ENCODE measurements at regions not wholly inside any gene's neighbourhood (a gene's known extent, or its start where the extent isn't known, plus 50 kb on each side); places are given as distances from the start of the nearest gene placed in this dataset.
"Not testable (repeated sequence)": the region's sequence is repeated elsewhere in the genome, so short reads cannot be mapped to it uniquely, and the experiment has no call there.

DNA sequence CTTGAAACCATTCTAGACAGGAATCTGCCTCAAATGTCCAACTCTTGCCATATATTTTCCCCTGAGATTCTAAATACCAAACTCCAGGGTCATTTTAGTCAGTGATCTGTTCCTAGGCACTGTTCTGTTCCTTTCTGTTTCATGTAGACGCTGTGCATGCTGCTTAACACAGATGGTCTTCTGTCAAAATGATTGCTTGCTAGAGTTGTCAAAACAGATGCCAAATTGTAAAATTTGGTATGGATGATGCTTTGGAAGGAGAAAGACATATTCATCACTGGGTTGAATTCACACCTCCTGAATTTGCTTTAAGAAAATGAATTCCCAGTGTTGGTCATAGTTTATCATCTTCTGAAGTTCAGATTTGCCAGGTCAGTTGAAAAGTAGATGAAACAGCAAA, 425.9 kb downstream of the ETS1 start:
- no peak for DNase-seq (ENCODE audit: low read depth, low spot score)

DNA sequence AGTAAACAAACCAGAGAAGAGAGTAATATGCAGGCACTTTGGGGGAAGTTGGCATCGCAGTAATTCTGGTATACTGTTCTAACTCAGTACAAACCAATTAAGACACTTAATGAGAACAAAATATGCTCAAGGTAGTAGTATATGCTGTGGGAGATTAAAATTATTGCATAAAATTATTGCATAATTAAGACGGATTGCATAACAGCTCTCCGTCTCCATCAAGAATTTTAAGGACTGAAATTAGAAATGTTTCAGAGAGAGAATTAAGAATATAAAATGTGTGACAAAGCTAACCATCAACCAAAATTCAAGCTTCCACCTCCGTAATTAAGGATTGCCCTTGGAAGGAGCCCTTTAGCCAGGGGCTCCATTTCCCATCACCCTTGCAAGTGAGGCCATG, 428.5 kb downstream of the ETS1 start:
- no peak for DNase-seq (ENCODE audit: low read depth, low spot score)

DNA sequence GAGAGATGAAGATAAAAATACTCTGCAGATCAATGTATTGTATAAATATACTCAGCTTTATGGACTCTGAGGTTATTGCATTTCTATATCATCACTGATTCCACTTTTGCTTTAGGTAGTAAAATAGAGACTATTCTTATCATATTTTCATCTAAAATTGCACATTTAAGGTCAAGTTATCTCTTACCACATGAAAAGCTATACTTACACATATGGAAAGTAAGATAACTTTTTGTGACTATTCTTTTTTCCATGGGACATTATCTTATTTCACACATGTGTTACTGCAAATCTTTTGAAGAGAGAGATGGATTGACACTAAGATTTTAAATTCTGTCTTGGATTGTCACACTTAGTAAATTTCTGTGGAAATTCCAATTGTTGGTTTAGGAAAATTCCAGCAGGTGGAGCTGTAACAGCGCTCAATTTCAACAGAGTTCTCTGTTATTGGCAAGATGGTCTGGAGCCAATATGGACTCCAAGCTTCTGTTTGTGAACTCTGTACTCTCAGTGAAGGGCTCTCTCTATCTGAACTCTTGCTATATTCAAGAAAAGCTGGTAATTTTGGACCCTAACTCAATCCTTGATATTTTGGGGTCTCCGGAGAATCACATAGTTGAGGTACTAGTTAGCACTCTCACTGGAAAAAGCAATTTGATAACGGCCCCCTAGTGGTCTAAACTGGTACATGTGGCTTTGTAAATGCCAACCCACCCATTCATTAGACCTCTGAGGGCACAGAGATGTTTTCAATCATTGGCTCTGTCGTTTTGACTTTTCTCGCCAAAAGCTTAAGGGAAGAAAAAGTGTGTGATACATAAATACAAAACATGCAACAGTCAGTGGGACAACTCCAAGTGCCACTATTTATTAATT, 429.7 kb downstream of the ETS1 start:
- peak; percentile 73 for DNase-seq (ENCODE audit: low read depth, low spot score)

- DNase-seq (ENCODE audit: low read depth, low spot score): no peak
Measured at GRCh38 chr11:128156486-128156885, 430.9 kb downstream of the ETS1 start.

GRCh38 chr11:128155590-128155989, 431.8 kb downstream of the ETS1 start:
- DNase-seq (ENCODE audit: low read depth, low spot score): no peak

DNA sequence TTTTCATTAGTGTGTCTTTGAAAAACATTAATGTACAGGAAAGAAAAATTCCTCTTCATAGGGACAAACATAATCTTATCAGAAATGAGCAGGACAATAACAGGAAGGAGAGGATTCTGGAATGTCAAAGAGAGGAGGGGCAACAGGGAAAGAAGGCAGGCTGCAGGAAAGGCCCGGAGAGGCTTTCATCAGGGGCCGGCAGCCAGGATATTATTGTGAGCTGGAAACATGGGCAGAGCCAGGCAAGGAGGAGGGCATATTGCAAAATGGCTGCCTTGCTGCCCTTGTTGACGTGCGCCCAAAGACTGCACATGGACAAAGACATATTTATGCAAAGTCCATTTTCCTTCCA, 433.7 kb downstream of the ETS1 start:
- DNase-seq (ENCODE audit: low read depth, low spot score): no peak

DNA sequence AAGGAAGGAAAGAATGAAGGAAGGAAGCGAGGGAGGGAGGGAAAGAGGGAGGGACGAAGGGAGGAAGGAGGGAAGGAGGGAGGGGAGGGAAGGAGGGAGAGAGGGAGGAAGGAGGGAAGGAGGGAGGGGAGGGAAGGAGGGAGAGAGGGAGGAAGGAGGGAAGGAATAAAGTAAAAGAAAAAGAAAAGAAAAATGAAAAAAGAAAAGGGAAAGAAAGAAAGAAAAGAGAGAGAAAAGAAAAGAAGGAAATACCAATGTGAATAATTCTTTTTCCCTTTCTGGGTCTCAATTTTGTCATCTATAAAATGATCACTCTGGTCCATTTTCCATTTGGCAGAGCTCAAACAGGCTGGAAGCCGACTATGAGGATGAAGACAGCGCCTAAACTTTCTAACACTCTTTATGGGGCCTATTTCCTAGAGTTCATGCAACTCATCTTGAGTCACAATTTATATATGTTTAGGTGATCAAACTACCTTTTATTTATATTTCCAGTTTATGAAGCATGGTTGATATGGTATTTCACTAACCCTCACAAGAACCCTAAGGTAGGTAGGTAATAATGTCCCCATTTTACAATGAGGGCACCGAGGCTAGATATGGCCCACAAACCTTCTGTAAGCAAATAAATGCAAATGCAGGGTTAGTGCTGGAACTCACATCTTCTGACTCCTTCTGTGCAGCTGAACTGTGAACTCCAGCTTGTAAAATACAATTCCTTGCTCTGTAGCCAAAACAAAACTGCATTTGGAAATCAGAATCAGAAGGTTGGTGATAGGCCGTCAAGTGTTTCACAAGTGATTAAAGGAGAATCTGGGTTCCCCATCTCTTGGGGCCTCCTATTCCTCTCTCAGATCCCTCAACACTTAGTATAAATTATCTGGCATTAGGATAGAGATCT, 434.3 kb downstream of the ETS1 start:
- DNase-seq (ENCODE audit: low read depth, low spot score): no peak

GRCh38 chr11:128151780-128152179, 435.6 kb downstream of the ETS1 start:
- no peak for DNase-seq (ENCODE audit: low read depth, low spot score)

GRCh38 chr11:128151338-128151737, 436.0 kb downstream of the ETS1 start:
- no peak for DNase-seq (ENCODE audit: low read depth, low spot score)

DNA sequence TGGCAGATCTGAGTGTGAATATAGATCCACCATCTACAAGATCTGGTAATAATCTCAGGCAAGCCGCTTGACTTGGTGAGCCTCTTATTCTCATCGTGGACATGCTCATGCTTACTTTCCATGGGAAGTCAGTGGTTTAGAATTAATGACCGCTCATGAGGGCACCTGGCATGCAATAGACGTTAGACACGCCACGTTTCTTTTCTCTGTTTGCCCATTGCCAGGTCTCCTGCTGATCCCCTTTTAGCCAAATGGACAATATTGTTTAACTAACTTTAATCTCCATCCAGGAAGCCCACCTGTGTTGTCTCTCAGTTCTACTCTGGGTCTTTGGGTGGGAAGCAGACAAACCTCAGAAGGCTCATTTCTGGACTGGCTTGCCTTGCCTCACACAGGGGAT, 439.1 kb downstream of the ETS1 start:
- DNase-seq (ENCODE audit: low read depth, low spot score): no peak

DNA sequence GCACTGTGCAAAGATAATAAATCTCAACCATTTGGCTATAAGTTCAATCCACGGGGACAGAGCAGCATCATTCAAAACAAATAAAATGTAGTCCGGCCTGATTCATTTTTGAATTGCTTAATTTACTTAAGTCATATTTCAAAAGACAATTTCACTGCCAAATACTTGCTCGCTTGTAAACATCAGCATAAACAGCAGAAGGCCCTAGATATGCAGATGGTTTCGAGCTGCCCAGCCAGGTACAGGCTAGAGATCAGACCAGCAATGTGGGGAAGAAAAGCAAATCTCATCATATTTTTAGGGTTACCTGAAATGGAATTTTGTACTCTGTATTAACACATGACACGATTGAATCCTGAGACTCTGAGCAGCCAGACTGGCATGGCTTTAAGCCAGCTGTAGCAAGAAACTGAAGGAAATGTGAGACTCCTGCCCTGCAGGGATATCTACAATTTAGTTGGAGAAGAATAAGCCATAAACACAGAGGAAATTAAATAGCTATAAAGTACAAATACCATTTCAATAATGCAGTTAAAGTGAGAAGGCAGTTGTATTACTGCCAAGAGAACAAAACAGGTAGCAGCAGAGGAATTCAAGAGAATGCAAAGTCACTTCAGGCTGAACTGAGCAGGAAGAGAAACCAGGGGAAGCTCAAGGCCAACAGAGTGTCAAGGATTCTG, 440.3 kb downstream of the ETS1 start:
- DNase-seq (ENCODE audit: low read depth, low spot score): no peak

DNA sequence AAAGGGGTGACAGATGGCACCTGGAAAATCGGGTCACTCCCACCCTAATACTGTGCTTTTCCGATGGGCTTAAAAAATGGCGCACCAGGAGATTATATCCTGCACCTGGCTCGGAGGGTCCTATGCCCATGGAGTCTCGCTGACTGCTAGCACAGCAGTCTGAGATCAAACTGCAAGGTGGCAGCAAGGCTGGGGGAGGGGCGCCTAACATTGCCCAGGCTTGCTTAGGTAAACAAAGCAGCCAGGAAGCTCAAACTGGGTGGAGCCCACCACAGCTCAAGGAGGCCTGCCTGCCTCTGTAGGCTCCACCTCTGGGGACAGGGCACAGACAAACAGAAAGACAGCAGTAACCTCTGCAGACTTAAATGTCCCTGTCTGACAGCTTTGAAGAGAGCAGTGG, 447.1 kb downstream of the ETS1 start:
- DNase-seq (ENCODE audit: low read depth, low spot score): not testable (repeated sequence)

- DNase-seq (ENCODE audit: low read depth, low spot score): peak; percentile 23
Measured at GRCh38 chr11:128135451-128135850, 451.9 kb downstream of the ETS1 start.

DNA sequence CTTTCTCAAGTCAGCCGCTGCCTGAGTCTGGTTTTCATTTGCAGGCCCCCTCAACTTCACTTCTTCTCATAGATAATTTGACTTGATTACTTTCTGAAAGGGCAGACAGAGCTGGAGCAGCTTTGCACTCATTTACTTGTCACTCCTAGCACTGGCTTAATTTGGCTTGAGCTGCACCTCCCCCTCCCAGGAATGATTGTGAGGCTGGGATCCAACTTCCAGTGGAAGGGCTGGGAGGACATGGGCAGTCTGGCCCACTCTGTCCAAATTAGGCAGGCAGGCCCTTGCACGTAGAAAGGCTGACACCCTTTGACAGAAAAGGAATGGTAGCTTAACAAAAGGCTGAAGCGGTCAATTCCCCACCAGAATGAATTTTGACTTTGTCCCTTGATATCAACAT, 453.9 kb downstream of the ETS1 start:
- DNase-seq (ENCODE audit: low read depth, low spot score): peak; percentile 77

- no peak for DNase-seq (ENCODE audit: low read depth, low spot score)
Measured at GRCh38 chr11:128130052-128130451, 457.3 kb downstream of the ETS1 start.

GRCh38 chr11:128125723-128126122, 461.6 kb downstream of the ETS1 start:
- no peak for DNase-seq (ENCODE audit: low read depth, low spot score)

- no peak for DNase-seq (ENCODE audit: low read depth, low spot score)
Measured at GRCh38 chr11:128116885-128117284, 470.5 kb downstream of the ETS1 start.

DNA sequence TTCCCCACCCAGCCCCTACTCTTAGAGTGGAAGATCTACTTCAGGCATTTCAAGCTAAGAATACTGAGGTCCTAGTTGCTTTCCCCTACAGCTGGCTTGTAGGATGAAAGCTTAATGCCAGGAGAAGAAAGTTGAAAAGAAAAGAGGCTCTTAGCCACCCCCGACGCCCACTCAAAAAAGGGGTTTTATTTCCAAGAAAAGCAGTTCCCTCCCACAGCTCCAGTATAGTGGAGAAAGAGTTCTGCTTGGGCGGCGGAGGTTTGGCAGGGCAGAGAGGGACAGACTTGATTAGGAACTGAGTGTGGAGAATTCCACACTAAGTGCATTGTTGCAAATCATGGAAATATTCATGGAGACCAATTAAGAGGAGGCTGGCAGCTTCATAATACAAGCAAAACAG, 470.9 kb downstream of the ETS1 start:
- DNase-seq (ENCODE audit: low read depth, low spot score): no peak

DNA sequence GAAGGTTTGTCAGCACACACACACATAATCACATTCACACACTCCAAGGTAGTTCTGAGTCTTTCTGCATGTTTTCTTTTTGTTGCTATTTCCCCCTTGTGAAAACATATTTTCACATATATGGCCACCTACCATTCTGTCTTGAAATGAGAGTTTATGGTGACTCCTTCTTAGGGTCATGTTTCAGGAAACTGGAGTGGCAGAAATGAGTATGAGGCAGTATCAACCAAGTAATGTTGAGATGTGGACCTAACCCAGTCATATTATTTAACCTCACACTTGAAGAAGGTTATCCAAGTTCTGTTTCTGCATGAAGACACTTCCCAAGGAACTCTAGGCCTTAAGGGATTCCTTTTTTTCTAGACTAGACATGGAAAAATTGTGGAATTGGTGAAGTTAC, 481.4 kb downstream of the ETS1 start:
- DNase-seq (ENCODE audit: low read depth, low spot score): no peak

GRCh38 chr11:128105511-128105910, 481.8 kb downstream of the ETS1 start:
- peak; percentile 6 for DNase-seq (ENCODE audit: low read depth, low spot score)

- no peak for DNase-seq (ENCODE audit: low read depth, low spot score)
Measured at GRCh38 chr11:128103278-128103873, 484.0 kb downstream of the ETS1 start.

GRCh38 chr11:128098781-128099180, 488.6 kb downstream of the ETS1 start:
- no peak for DNase-seq (ENCODE audit: low read depth, low spot score)

Measured in ELF-1 (cell line).